ENCODE measurements at regions not wholly inside any gene's neighbourhood (a gene's known extent, or its start where the extent isn't known, plus 50 kb on each side); places are given as distances from the start of the nearest gene placed in this dataset.

DNA sequence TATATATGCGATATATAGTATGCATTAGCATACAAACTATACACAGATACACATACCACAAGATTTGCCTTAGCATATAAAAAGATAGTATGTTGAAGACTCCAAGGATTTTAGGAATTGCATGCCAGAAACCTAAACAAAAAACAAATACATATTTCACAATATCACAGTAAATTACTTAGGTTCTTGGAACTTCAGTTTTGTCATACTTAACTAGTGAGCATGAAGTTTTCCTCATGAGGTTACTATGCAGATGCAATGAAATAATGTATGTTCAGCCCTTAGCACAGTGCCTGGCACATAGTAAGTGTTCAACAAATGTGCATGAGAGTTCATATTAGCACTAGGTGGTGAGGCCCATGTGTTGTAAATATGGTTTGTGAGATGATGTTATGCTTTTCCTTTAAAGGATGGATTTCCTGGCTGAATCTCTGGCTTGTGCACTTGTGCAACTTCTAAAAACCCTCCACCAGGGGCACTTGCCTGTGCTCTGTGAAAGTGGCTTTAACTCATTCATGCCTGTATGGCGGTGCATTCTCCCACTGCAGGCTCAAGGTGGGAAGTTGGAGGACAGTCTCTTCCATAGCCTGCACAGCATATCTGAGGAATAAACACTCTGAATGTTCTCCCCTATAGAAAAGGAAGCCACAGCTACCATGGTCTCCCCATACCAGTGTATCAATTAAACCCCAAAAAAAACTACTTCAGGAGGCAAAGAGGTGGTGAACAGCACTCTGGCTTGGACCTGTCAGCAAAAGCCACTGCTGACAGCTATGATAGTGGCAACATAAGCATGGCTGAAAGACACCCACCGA, 624.1 kb upstream of the CDH4 start:
- Histone ChIP-seq H3K4me3 (ENCODE audit: low read depth, low read length) (no peak overlapping the region), H3K9me3 (ENCODE audit: control insufficient read depth, insufficient read depth, low read length) (0 out of 2 replicates have a peak, but pooled peaks cover 3% of the 10 kb centered on the region), H3K27ac (ENCODE audit: low read depth, low read length) (no peak overlapping the region), H3K27me3 (ENCODE audit: control insufficient read depth, insufficient read depth, low read length) (no peaks in the 10 kb centered on the region)
- TF ChIP-seq, protein P1, sequence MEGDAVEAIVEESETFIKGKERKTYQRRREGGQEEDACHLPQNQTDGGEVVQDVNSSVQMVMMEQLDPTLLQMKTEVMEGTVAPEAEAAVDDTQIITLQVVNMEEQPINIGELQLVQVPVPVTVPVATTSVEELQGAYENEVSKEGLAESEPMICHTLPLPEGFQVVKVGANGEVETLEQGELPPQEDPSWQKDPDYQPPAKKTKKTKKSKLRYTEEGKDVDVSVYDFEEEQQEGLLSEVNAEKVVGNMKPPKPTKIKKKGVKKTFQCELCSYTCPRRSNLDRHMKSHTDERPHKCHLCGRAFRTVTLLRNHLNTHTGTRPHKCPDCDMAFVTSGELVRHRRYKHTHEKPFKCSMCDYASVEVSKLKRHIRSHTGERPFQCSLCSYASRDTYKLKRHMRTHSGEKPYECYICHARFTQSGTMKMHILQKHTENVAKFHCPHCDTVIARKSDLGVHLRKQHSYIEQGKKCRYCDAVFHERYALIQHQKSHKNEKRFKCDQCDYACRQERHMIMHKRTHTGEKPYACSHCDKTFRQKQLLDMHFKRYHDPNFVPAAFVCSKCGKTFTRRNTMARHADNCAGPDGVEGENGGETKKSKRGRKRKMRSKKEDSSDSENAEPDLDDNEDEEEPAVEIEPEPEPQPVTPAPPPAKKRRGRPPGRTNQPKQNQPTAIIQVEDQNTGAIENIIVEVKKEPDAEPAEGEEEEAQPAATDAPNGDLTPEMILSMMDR (IDR thresholded peaks at IDR 0.05; ENCODE audit: low read depth, low read length) = no peak
- ChIA-PET CTCF (no interaction called here), POLR2A (no interaction called here)
- no peak for DNase-seq (ENCODE audit: low read depth, low spot score)

DNA sequence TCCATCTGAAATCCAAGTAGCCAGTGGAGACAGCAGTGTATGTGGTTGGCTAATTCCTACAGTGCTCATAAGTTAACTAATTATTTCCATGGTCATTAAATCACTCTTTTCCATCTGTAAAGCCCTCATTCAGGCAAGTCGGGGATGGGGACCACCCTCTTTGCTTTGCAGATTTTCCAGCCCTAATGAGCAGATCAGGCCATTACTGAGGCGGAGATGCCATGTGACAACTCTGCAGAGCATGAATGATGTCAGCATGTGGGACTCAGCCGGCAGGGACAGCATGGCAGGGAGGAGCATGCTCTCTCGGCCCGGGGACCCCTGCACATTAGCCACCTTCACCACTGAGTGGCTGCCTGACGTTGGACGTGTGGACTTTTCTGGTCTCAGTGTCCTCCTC, 623.3 kb upstream of the CDH4 start:
- no peak overlapping the region for H3K27ac ChIP-seq (ENCODE audit: low read depth, low read length)
- H3K27me3 ChIP-seq (ENCODE audit: control insufficient read depth, insufficient read depth, low read length) = no peaks in the 10 kb centered on the region
- no peak for DNase-seq (ENCODE audit: low read depth, low spot score)
- ChIA-PET POLR2A (no interaction called here), CTCF (no interaction called here)
- 0 out of 2 replicates have a peak, but pooled peaks cover 3% of the 10 kb centered on the region for H3K9me3 ChIP-seq (ENCODE audit: control insufficient read depth, insufficient read depth, low read length)
- TF ChIP-seq, protein P1 (IDR thresholded peaks at IDR 0.05; ENCODE audit: low read depth, low read length) = no peak
- no peak overlapping the region for H3K4me3 ChIP-seq (ENCODE audit: low read depth, low read length)

DNA sequence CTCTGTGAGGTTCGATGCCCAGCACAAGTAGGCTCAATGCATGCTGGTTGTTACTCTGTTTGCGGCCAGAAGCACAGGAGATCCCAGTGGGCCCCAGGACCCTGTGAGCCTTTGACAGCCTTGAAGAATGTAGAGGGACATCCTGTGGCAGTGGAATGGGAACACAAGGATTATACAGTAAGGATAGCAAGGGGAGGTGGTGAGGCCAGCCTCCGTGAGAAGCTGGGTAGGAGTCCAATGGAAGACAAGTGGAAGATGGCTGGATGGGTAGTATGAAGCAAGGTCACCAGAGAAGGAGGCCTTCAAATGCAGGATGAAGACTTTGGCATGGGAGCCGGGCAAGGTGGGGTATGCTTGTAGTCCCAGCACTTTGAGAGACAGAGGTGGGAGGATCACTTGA, 622.9 kb upstream of the CDH4 start:
- POLR2A ChIA-PET = no interaction called here
- TF ChIP-seq, protein P1 (IDR thresholded peaks at IDR 0.05; ENCODE audit: low read depth, low read length) = no peak
- Histone ChIP-seq H3K27ac (ENCODE audit: low read depth, low read length) (no peak overlapping the region), H3K4me3 (ENCODE audit: low read depth, low read length) (no peak overlapping the region), H3K27me3 (ENCODE audit: control insufficient read depth, insufficient read depth, low read length) (no peaks in the 10 kb centered on the region), H3K9me3 (ENCODE audit: control insufficient read depth, insufficient read depth, low read length) (0 out of 2 replicates have a peak, but pooled peaks cover 3% of the 10 kb centered on the region)
- no peak for DNase-seq (ENCODE audit: low read depth, low spot score)
- CTCF ChIA-PET = no interaction called here

DNA sequence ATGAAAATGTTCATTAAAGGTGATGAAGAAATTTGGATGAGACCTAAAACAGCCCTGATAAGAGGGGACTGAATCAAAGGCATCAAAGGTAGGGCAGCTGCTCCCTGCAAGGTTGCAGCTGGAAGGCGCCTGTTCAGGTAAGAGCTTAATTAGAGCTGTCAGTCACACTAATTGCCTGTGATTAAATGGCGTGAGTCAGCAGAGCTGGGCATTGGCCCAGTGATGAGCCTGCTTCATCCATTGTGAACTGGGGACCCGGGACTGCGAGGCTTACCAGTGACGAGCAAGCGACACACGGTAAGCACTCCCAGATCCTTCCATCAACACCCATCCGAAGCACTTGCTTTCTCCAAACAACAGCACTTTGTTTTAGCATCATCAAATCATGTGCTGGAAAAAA, 621.5 kb upstream of the CDH4 start:
- no peak for DNase-seq (ENCODE audit: low read depth, low spot score)
- H3K27ac ChIP-seq (ENCODE audit: low read depth, low read length) = no peak overlapping the region
- no peaks in the 10 kb centered on the region for H3K27me3 ChIP-seq (ENCODE audit: control insufficient read depth, insufficient read depth, low read length)
- no peak overlapping the region for H3K4me3 ChIP-seq (ENCODE audit: low read depth, low read length)
- ChIA-PET CTCF (no interaction called here), POLR2A (no interaction called here)
- TF ChIP-seq, protein P1 (IDR thresholded peaks at IDR 0.05; ENCODE audit: low read depth, low read length) = no peak
- H3K9me3 ChIP-seq (ENCODE audit: control insufficient read depth, insufficient read depth, low read length) = peaks cover 3% of the 10 kb centered on the region; the same call in 1 of the 2 replicates

DNA sequence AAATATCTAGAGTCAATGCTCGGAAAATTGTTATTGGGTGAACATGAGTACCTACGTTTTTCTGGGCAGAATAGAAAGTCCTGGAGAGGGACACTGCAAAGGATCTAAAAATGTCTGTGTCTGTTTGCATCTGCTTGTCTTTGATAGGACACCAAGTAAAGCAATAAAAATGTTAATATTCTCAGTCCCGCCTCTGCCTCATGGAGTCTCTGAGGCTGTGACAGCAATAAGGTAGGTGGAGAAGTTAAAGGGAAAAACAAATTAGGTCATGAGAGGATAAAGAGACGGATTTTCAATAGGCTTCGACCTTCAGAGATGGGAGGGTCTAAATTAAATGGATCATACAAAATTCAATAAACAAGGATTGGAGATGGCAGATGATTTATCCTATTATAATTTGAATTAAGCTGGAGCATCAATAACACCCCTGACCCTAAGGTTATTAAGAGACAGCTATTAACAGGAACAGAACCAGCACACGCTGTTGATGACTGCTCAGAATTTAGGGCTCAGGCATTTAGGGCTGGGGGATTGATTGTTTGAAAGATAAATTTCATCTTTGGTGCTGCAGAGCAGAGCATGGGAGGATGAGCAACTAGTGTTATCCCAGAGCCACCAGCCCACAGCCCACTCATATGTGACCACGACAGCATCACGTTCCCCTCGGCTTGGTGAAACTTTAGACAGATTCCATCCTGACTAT, 620.3 kb upstream of the CDH4 start:
- TF ChIP-seq, protein P1 (IDR thresholded peaks at IDR 0.05; ENCODE audit: low read depth, low read length) = no peak
- ChIA-PET CTCF (no interaction called here), POLR2A (no interaction called here)
- H3K27ac ChIP-seq (ENCODE audit: low read depth, low read length) = no peak overlapping the region
- H3K4me3 ChIP-seq (ENCODE audit: low read depth, low read length) = no peak overlapping the region
- no peaks in the 10 kb centered on the region for H3K27me3 ChIP-seq (ENCODE audit: control insufficient read depth, insufficient read depth, low read length)
- H3K9me3 ChIP-seq (ENCODE audit: control insufficient read depth, insufficient read depth, low read length) = peaks cover 6% of the 10 kb centered on the region
- no peak for DNase-seq (ENCODE audit: low read depth, low spot score)

All from AG04450 (cell line).